Esophagus muscularis mucosa (tissue), 3 donors: ENCODE measurements at regions not wholly inside any gene's neighbourhood (a gene's known extent, or its start where the extent isn't known, plus 50 kb on each side); places are given as distances from the start of the nearest gene placed in this dataset.

Source experiments
- small RNA-seq, 3 donors: library from RNA; depleted of rRNA; stranded (forward); fragments of <200 nt; gene quantifications; one replicate each; pipeline ENCODE3, GENCODE V24; 2016

Small RNAs in the stretch of these regions (small RNA-seq; reads per million reads assigned to genes)
- gene AC022254.1, result 0 reads per million in 3 donors
